CD4-positive, alpha-beta T cell treated with Interleukin-21 for 1 hour (primary cell): ENCODE measurements at regions not wholly inside any gene's neighbourhood (a gene's known extent, or its start where the extent isn't known, plus 50 kb on each side); places are given as distances from the start of the nearest gene placed in this dataset.

Experiments used
- DNase-seq: peaks from one replicate; pipeline ENCODE4 v3.0.0-alpha.2; 2020

DNA sequence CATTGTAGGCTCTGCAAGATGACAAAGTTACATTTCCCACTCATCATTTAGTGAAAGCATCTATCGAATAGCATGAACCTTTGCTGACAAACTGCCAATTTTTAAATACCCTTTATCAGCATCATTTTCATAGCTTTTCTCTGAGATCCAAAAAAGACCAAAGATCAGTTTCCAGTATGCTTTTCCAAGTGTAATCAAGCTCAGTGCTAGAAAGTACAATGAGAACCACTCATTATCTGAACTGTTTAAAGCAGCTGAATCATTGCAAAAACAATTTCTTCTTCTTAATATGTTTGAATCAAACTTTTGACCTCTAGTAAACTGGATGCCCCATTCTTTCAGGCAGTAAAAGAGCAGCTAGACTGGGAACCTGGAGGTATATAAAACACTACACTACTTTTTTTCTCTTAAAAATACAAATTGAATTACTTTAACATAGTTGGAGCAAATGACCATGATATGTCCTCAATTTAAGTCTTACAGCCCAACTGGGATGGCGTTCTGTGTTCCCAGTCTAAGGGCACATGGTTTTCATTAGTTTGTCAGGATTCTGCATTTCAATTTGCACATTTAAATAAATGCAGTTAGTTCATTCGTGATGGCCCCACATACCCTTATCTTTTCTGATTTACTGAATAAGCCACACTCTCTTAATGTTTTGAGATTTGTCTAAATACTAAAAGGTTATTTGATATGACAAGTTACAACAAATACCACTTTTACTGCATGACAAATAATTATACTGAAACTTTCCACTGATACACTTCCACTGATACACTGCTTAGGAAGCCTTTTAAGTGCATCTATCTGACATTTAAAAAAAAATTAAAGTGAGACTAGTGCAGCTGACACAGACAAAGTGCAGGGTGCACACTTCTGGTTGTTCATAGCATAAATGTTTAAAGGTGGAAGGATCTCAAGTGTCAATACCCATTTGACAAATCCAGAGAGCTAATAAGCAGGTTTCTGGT, 146.0 kb upstream of the FRMD4B start:
- DNase-seq: no peak

DNA sequence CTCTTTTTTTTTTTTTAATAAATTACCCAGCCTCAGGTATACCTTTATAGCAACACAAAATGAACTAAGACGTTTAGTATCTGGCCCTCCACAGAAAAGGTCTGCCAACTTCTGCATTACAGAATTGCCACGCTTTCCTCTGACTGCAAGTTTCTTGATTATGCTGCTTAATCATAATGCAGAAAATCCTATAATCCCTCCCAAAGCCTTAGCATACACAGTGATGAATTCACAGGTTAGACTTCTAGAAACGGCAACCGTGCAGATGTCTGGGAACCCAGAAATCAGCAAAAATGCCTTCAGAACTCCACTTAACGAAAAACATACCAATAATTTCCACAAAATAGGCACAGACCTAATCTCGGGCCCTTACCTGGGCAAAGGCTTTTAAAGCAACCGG, 144.7 kb upstream of the FRMD4B start:
- no peak for DNase-seq

DNA sequence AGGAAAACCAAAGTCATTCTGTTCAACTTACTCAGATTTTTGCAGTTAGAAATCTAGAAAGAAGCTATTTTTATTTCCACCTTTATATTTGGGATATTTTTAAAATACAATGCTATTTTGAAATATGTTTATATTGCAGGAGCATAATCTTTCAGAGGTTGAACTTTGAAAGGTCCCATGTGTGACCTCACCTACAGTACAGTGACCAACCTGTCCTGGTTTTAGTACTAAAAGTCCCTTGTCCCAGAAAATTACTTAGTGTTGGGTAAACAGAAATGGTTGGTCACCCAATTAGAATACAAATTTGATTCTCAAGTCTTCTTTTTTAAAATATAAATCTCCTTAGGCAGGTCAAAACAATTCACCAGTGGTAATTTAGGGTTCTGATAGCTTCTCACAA, 141.6 kb upstream of the FRMD4B start:
- no peak for DNase-seq

DNA sequence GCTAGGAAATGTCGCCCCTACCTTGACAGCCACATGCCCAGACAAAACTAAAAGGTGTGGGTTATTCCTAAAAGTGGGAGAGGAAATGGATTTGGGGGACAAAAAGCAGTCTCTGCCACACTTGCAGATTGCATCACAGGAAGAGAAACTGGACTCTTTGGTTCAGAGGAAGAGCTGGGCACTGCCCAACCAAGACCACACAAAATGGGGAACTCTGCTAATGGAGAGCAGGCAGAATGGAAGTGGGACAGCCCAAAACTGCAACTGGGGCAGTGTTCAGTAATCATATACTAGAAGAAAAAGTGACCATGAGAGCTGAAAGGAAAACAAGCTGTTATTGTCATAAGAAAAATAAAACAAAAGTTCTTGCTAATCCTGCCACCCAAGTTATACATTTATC, 138.9 kb upstream of the FRMD4B start:
- no peak for DNase-seq

DNA sequence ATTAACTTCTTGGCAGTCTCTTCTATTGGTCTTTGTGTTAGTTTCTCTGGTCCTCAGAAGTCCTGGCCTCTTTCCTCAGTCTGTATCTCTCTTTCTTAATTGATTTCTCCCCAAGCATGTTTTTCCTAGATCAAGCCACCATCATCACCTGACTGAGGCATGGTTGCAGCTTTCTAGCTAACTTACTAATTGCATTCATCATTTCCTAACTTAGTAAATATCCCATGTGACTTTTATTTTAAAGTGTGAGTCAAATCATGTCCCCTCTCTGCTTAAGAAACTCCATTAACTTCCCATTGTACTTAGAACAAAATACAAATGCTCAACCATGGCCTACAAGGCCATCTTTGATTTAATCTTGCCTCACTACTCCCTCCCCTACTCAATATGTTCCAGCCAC, 135.4 kb upstream of the FRMD4B start:
- no peak for DNase-seq

DNA sequence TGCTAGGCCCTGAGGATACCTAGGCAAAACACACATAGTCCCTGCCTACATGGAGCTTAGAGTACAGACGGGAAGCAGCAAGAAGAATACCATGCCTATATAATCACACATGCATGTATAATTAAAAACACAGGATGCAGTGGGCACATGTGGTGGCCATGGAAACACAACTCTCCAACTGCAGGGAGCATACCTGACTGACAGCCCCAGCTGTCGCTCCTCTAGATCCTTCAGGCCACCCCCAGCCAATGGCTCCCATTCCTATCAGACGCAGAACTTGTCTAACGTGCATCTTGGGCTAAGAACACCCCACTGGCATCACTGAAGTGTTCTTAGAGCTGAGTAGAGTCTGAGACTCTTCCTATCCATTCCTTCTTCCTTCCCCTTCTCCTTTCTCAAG, 125.5 kb upstream of the FRMD4B start:
- no peak for DNase-seq

GRCh38 chr3:69510481-69511030, 124.7 kb upstream of the FRMD4B start:
- DNase-seq: no peak

GRCh38 chr3:69509288-69509687, 123.4 kb upstream of the FRMD4B start:
- no peak for DNase-seq

DNA sequence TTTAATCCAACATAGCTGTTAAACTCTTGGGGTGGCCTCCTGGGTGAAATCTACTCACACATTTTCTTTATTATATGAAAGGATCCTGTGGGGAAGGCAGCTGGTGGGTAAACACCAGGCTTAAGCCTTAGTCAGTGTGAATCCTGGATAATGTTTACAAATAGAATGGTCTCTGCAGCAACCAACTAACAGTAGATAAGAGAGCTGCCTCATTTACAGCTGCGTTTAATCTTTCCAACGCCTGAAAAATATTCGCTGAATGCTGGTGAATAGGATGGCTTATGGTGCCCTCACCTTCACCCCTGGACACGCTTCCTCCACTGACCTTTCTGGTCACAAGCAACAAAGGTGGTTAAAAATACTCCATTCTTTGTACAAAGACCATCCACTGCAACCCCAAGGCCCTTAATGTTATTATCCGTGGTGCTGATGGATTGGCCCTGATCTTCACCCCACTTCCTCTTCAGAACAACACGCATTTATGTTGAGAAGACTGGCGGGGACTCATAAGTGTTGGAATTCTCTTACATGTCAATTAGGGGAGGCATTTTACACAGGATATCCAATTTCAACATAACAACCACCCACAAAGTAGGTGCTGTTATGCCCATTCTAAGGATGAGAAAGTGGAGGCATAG, 120.0 kb upstream of the FRMD4B start:
- DNase-seq: no peak

DNA sequence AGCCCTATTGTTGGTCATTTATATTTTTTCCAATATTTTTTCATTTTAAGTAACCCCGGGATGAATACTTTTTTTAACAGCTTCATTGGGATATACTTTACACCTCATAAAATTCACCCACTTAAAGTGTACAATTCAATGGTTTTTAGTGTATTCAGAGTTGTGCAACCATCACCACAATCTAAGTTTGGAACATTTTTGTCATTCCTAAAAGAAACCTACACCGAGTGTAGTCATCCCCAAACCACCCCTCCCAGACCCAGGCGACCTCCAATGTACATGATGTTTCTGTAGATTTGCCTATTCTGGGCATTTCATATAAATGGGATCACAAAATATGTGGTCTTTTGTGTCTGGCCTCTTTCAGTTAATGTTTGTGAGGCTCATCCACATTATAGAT, 118.3 kb upstream of the FRMD4B start:
- DNase-seq: no peak

- DNase-seq: peak; percentile 1
Observed at GRCh38 chr3:69500604-69501003, 114.7 kb upstream of the FRMD4B start.

GRCh38 chr3:69499899-69500421, 114.1 kb upstream of the FRMD4B start:
- DNase-seq: no peak

DNA sequence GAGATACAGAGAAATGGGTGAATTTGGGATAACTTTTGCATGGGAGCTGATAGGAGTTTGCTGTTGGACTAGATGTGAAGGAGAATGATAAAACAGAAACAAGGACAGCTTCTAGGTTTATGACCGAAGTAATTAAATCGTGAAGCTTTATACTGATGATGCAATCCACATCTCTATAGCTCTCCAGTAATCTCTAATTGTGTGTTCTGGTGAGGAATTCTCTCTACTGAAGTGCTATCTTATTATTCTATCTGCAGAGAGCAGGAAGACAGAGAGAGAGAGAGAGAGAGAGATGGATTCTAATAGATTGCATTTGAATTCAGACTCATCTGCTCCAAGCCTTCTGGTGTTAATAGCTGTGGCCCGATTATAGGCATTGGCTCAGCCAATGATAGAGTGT, 113.5 kb upstream of the FRMD4B start:
- DNase-seq: no peak

DNA sequence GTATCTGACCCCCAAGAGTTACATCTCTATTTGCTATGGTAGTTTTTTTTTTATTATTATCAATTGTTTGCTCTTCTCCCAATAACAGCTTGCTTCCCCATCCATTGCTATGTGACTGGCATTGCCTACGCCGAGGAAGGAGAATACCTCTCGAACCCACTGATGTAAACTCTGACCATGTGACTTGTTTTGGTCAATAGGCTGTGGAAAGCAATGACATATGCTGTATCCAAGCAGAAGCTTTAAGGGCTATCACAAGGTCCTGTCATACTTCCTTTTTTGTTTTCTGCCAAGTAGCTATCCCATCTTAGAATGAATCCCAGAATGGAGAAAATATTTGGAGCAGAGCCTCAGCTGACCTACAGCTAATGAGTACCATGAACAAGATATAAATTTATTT, 111.0 kb upstream of the FRMD4B start:
- no peak for DNase-seq

DNA sequence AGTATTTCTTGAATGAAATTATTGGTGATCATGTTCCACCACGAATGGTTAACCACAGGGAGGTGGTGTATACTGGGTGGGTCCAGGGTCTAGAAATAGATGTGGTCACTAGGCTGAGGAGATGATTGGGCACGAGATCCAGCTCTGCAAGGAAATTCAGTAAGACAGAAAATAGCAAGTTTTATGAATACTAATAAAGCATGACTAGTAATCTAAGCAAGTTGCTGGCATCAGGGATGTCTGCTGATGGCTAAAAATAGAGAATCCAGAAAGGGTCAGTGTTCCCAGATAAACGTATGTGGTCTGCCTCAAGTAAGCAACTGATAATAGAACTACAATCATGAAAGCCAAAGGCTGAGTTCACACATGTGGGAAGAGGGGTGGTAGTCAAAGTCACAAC, 108.3 kb upstream of the FRMD4B start:
- no peak for DNase-seq

GRCh38 chr3:69493157-69493556, 107.3 kb upstream of the FRMD4B start:
- DNase-seq: no peak

DNA sequence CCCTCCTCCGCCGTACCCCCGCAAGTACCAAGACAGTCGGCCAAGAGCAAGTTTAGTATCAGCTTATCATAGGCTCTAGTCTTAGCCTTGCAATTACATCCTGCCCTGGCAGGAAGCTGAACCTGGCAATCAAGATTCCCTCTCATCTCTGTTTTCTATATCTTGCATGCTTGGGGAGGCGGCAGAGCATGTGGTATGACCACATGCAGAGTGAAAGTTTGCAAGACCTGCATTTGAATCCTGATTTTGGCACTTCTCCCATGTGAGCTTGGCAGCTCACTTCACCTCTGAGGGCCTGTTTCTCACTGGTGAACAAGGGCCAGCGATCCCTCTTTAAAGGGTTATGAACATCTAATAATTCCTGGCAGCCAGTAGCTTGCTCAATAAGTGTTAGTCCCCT, 106.1 kb upstream of the FRMD4B start:
- DNase-seq: no peak

DNA sequence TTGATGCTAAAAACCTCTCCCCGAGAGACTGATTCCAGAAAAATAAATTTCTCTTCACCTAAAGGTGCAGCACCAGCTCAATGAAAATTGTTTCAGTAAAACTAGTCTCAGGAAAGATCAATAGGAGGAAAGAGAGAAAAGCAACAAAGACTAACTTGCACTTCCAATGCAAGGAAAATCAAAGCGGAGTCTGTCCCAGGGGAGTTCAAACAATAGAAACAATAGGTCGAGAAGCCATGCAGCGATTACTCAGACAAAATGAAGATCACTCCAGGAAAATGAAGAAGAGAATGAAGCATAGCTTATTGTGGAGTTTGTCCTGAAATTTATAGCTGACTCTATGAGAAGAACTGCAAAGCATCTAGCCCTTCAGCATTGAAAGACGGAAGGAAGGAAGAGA, 105.1 kb upstream of the FRMD4B start:
- DNase-seq: no peak

DNA sequence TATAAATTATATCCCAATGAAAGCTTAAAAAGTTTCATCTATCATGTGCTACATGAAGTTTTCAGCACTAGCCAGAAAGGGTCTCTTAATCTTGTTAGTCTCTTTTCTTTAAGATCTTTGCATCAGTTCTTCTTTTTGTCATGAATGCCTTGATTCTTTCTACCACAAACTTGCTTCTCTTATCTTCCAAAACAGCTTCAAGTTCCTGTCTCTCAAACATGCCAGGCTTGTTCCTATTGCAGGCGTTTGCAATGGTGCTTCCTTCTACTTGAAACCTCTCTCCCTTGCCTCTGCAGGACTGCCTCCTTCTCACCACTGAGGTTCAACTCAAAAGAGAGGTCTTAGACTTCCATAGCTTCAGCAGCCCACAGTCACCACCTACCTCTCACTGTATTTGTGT, 104.3 kb upstream of the FRMD4B start:
- no peak for DNase-seq

DNA sequence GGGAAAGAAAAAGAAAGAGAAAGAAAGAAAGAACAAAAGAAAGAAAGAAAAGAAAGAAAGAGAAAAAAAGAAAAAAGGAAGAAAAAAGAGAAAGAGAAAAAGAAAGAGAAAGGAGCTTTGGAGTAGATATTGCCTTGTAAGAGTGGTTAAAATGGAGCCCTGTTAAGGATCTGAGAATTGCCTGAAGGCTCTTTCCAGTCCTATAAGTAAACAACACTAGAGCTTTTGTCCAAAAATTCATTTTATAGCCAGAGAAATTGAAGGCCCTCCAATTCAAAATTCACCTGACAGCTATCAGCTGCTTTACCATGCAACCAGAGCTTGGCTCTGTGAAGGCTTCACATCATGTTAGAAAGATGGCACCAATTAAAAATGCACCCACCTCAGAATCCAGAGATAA, 102.1 kb upstream of the FRMD4B start:
- DNase-seq: no peak

GRCh38 chr3:69485489-69485888, 99.6 kb upstream of the FRMD4B start:
- DNase-seq: no peak

DNA sequence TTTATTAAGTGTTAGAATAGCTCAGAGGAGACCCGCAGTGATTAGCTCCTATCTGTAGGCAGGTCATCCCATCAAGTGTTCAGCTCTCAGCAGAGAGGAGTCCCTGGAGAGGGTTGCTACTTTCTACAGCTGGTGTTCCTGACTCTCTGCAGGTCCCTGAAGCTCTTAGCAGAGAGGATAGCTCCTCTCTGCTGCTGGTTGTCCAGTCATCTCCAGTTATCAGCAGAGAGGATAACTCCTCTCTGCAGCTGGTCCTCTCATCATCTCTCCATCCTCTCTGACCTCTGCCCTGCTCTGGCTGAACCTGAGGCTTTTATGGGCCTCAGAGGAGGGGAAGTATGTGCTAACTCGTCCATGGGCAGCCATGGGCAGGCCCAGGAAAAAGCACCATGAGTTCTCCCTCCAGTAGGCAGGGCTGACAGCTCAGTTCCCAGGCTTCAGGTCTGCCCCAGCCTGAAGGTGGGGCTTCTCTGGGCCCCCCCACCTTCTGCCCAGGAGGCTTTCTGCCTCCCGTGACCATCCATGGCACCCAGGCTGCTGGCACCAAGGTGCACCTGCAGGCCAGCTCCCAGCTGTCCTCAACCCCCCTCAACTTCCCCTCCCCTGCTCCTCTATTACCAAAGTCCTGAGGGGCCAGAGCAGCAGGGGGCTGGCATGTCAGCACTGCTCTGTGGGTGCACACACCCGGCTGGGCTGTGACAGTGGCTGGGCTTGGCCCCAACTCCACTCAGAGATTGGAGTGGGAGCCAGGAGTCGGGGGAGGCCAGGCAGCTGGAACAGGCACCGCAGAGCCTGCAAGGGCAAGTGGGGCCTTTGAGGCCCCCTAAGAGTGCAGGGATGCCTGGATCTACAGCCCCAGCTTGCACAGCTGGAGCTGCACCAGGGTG, 98.9 kb upstream of the FRMD4B start:
- DNase-seq: no peak

DNA sequence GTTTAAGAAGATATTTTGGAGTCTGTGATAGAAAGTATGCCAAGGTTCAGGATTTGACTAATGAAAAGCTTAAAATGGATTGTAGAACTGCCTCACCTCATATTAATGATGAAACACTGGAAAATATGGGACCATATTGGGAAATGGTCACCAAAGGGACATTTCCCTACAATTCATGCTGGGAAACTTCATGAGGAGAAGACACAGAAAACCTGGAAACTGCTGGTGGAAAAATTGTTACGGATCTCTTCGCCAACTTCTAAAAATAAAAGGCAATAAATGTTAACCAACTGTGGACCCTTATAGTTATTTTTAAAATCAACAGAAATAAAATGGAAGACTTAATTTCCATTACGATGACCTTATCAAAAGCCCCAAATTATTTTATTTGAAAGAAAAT, 97.6 kb upstream of the FRMD4B start:
- DNase-seq: no peak
